PC-3 (cell line): ENCODE measurements at regions not wholly inside any gene's neighbourhood (a gene's known extent, or its start where the extent isn't known, plus 50 kb on each side); places are given as distances from the start of the nearest gene placed in this dataset.

Source experiments
- EZH2 ChIP-seq: fragments of 300-600 bp; sonication (generic); IDR thresholded peaks from one replicate; pipeline ENCODE4 v1.6.1; 2017; ENCODE audit warnings: antibody characterized with exemption, mild to moderate bottlenecking, low read length; ENCODE audit not compliant: unreplicated experiment
- TF ChIP-seq, protein P1 (sequence below): fragments of 300-600 bp; sonication (generic); conservative IDR thresholded peaks from 2 replicates; pipeline ENCODE4 v1.5.1; 2017; ENCODE audit warnings: antibody characterized with exemption, low read depth, mild to moderate bottlenecking, low read length

- TF ChIP-seq, protein P1, sequence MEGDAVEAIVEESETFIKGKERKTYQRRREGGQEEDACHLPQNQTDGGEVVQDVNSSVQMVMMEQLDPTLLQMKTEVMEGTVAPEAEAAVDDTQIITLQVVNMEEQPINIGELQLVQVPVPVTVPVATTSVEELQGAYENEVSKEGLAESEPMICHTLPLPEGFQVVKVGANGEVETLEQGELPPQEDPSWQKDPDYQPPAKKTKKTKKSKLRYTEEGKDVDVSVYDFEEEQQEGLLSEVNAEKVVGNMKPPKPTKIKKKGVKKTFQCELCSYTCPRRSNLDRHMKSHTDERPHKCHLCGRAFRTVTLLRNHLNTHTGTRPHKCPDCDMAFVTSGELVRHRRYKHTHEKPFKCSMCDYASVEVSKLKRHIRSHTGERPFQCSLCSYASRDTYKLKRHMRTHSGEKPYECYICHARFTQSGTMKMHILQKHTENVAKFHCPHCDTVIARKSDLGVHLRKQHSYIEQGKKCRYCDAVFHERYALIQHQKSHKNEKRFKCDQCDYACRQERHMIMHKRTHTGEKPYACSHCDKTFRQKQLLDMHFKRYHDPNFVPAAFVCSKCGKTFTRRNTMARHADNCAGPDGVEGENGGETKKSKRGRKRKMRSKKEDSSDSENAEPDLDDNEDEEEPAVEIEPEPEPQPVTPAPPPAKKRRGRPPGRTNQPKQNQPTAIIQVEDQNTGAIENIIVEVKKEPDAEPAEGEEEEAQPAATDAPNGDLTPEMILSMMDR: no peak
- no peak for TF ChIP-seq EZH2
Observed at GRCh38 chr17:5896215-5896614, 174.0 kb upstream of the WSCD1 start.
